ENCODE measurements at regions not wholly inside any gene's neighbourhood (a gene's known extent, or its start where the extent isn't known, plus 50 kb on each side); places are given as distances from the start of the nearest gene placed in this dataset.

GRCh38 chr2:153136216-153136615 lies 342.3 kb downstream of the RPRM start:
- no peak overlapping the region for H3K4me3 Mint-ChIP-seq
- no peaks in the 10 kb centered on the region for H3K36me3 Mint-ChIP-seq (ENCODE audit: low read depth)
- peaks cover 15% of the 10 kb centered on the region for H3K4me1 Mint-ChIP-seq

GRCh38 chr2:153134725-153135124 lies 343.8 kb downstream of the RPRM start:
- no peak overlapping the region for H3K4me3 Mint-ChIP-seq
- TF ChIP-seq, protein P1, sequence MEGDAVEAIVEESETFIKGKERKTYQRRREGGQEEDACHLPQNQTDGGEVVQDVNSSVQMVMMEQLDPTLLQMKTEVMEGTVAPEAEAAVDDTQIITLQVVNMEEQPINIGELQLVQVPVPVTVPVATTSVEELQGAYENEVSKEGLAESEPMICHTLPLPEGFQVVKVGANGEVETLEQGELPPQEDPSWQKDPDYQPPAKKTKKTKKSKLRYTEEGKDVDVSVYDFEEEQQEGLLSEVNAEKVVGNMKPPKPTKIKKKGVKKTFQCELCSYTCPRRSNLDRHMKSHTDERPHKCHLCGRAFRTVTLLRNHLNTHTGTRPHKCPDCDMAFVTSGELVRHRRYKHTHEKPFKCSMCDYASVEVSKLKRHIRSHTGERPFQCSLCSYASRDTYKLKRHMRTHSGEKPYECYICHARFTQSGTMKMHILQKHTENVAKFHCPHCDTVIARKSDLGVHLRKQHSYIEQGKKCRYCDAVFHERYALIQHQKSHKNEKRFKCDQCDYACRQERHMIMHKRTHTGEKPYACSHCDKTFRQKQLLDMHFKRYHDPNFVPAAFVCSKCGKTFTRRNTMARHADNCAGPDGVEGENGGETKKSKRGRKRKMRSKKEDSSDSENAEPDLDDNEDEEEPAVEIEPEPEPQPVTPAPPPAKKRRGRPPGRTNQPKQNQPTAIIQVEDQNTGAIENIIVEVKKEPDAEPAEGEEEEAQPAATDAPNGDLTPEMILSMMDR (conservative IDR thresholded peaks at IDR 0.05) = no peak
- peaks cover 2% of the 10 kb centered on the region for H3K36me3 Mint-ChIP-seq (ENCODE audit: low read depth)
- peaks cover 5% of the 10 kb centered on the region for H3K9me3 Mint-ChIP-seq
- no peak overlapping the region for H3K27ac Mint-ChIP-seq (ENCODE audit: unreplicated experiment)
- peaks cover 3% of the 10 kb centered on the region for H3K27me3 Mint-ChIP-seq (ENCODE audit: low read depth)
- H3K4me1 Mint-ChIP-seq = peaks cover 15% of the 10 kb centered on the region
- no peak for DNase-seq (ENCODE audit: low read depth, low spot score)

More at GRCh38 chr2:153136216-153136615, 342.3 kb downstream of the RPRM start:
- H3K27ac Mint-ChIP-seq (ENCODE audit: unreplicated experiment) = no peak overlapping the region
- DNase-seq (ENCODE audit: low read depth, low spot score) = no peak
- H3K27me3 Mint-ChIP-seq (ENCODE audit: low read depth) = peaks cover 3% of the 10 kb centered on the region
- TF ChIP-seq, protein P1 (conservative IDR thresholded peaks at IDR 0.05) = no peak
- peaks cover 3% of the 10 kb centered on the region for H3K9me3 Mint-ChIP-seq

GRCh38 chr2:153133716-153134115 lies 344.8 kb downstream of the RPRM start:
- H3K36me3 Mint-ChIP-seq (ENCODE audit: low read depth) = peaks cover 2% of the 10 kb centered on the region
- no peak for DNase-seq (ENCODE audit: low read depth, low spot score)
- H3K27ac Mint-ChIP-seq (ENCODE audit: unreplicated experiment) = peak overlapping the region; percentile 66

DNA sequence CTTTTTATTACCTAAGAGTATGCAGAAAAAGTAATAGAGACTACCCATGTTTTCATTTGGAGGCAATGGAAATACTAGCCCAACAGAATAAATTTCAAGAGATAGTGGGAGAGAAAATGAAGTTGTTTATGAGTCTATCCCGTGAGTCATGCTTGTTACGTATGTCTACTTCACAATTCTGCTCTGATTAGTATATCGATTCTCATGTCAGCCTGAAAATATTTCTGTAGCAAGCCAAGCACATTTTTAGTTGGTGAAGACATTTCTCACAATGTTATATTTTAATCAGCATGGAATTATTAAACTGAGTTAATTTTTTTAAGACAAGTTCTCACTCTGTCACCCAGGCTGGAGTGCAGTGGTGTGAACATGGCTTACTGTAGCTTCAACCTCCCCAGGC lies 346.1 kb downstream of the RPRM start:
- TF ChIP-seq, protein P1 (conservative IDR thresholded peaks at IDR 0.05) = no peak
- Mint-ChIP-seq H3K9me3 (peaks cover 5% of the 10 kb centered on the region), H3K27me3 (ENCODE audit: low read depth) (peaks cover 3% of the 10 kb centered on the region), H3K27ac (ENCODE audit: unreplicated experiment) (no peak overlapping the region), H3K4me3 (no peak overlapping the region), H3K36me3 (ENCODE audit: low read depth) (peaks cover 2% of the 10 kb centered on the region), H3K4me1 (peaks cover 15% of the 10 kb centered on the region)
- no peak for DNase-seq (ENCODE audit: low read depth, low spot score)

More at GRCh38 chr2:153133716-153134115, 344.8 kb downstream of the RPRM start:
- H3K27me3 Mint-ChIP-seq (ENCODE audit: low read depth) = peaks cover 3% of the 10 kb centered on the region
- no peak overlapping the region for H3K4me3 Mint-ChIP-seq
- TF ChIP-seq, protein P1 (conservative IDR thresholded peaks at IDR 0.05) = no peak
- peaks cover 5% of the 10 kb centered on the region for H3K9me3 Mint-ChIP-seq
- peaks cover 15% of the 10 kb centered on the region for H3K4me1 Mint-ChIP-seq

DNA sequence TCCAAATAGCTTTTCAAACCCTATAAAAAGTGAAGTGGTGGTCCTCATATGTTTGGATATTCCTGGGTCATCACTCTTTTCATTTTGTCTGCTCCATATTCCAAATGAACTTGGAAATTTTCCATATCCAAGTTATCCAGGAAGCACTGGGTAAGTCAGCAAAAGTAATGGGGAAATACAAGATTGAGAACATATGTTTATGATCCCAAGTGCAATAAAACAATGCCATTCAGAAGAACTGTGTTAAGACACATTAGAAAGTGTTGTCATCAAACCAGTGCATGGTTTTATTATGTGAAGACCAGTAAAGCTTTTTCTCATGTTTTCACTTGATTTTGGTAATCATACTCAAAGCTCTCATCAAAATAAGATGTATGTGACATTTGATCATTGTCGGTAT lies 363.4 kb downstream of the RPRM start:
- Mint-ChIP-seq H3K27me3 (ENCODE audit: low read depth) (no peaks in the 10 kb centered on the region), H3K4me3 (no peak overlapping the region), H3K36me3 (ENCODE audit: low read depth) (no peaks in the 10 kb centered on the region), H3K27ac (ENCODE audit: unreplicated experiment) (no peak overlapping the region), H3K4me1 (no peaks in the 10 kb centered on the region), H3K9me3 (no peaks in the 10 kb centered on the region)
- TF ChIP-seq, protein P1 (conservative IDR thresholded peaks at IDR 0.05) = no peak
- no peak for DNase-seq (ENCODE audit: low read depth, low spot score)

DNA sequence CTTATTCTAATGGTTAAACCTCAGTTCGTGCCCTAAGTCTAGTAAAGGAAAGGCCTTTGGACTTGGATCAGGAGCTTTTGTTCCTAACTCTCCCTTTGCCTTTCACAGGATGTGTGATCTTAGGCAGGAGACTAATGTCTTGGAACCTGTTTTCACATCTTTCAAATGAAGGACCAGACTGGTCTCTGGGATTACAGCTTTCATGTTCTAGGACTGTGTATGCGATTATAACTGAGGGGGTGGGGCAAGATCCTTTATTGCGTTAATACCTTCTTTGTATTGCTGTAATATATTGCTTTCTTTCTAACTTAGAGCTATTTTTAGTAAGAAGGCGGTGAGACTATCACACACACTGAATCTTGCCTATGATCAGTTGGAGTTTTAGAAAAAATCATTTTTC lies 368.1 kb downstream of the RPRM start:
- H3K9me3 Mint-ChIP-seq = no peaks in the 10 kb centered on the region
- H3K4me1 Mint-ChIP-seq = no peaks in the 10 kb centered on the region
- DNase-seq (ENCODE audit: low read depth, low spot score) = no peak
- TF ChIP-seq, protein P1 (conservative IDR thresholded peaks at IDR 0.05) = no peak
- H3K27ac Mint-ChIP-seq (ENCODE audit: unreplicated experiment) = no peak overlapping the region
- no peaks in the 10 kb centered on the region for H3K36me3 Mint-ChIP-seq (ENCODE audit: low read depth)
- H3K27me3 Mint-ChIP-seq (ENCODE audit: low read depth) = no peaks in the 10 kb centered on the region
- no peak overlapping the region for H3K4me3 Mint-ChIP-seq

All from neural crest cell (in vitro differentiated cells).